GM19238 (cell line): ENCODE measurements at regions not wholly inside any gene's neighbourhood (a gene's known extent, or its start where the extent isn't known, plus 50 kb on each side); places are given as distances from the start of the nearest gene placed in this dataset.
"Not testable (repeated sequence)": the region's sequence is repeated elsewhere in the genome, so short reads cannot be mapped to it uniquely, and the experiment has no call there.

Experiments
- DNase-seq: peaks from one replicate; pipeline ENCODE4 v3.0.0; 2011; ENCODE audit warnings: low spot score; ENCODE audit not compliant: insufficient read length

- no peak for DNase-seq
Observed at GRCh38 chr22:35138521-35138920, 72.6 kb downstream of the ISX start.

- DNase-seq, result peak; percentile 35
Observed at GRCh38 chr22:35140879-35141745, 75.2 kb downstream of the ISX start.

GRCh38 chr22:35148381-35148780, 82.4 kb downstream of the ISX start:
- no peak for DNase-seq

- no peak for DNase-seq
Observed at GRCh38 chr22:35148866-35149548, 83.0 kb downstream of the ISX start.

- DNase-seq, result no peak
Observed at GRCh38 chr22:35150183-35151107, 84.5 kb downstream of the ISX start.

- DNase-seq, result no peak
Observed at GRCh38 chr22:35152316-35152715, 86.4 kb downstream of the ISX start.

GRCh38 chr22:35154937-35155387, 89.0 kb downstream of the ISX start:
- DNase-seq, result peak; percentile 44

- DNase-seq, result no peak
Observed at GRCh38 chr22:35155403-35156025, 89.6 kb downstream of the ISX start.

GRCh38 chr22:35156945-35157344, 91.0 kb downstream of the ISX start:
- DNase-seq, result no peak

GRCh38 chr22:35158336-35158735, 92.4 kb downstream of the ISX start:
- no peak for DNase-seq

GRCh38 chr22:35159343-35159742, 93.4 kb downstream of the ISX start:
- no peak for DNase-seq

GRCh38 chr22:35160268-35160667, 94.3 kb downstream of the ISX start:
- DNase-seq, result no peak

GRCh38 chr22:35165896-35166295, 91.4 kb upstream of the HMGXB4 start:
- not testable (repeated sequence) for DNase-seq

GRCh38 chr22:35170716-35171697, 86.3 kb upstream of the HMGXB4 start:
- no peak for DNase-seq

- no peak for DNase-seq
Observed at GRCh38 chr22:35172442-35172841, 84.9 kb upstream of the HMGXB4 start.

GRCh38 chr22:35173655-35174054, 83.6 kb upstream of the HMGXB4 start:
- no peak for DNase-seq

GRCh38 chr22:35174401-35175038, 82.8 kb upstream of the HMGXB4 start:
- DNase-seq, result no peak

GRCh38 chr22:35175392-35175791, 81.9 kb upstream of the HMGXB4 start:
- no peak for DNase-seq

GRCh38 chr22:35177811-35178210, 79.5 kb upstream of the HMGXB4 start:
- DNase-seq, result no peak
